ENCODE measurements at regions not wholly inside any gene's neighbourhood (a gene's known extent, or its start where the extent isn't known, plus 50 kb on each side); places are given as distances from the start of the nearest gene placed in this dataset.
A peak's percentile ranks its signal among the peaks of the same experiment; 100 is the strongest.

GRCh38 chr12:3417113-3417512, 73.9 kb upstream of the PRMT8 start:
- TF ChIP-seq CTCF (conservative IDR thresholded peaks at IDR 0.05) = no peak
- Mint-ChIP-seq H3K4me3 (no peak overlapping the region), H3K4me1 (ENCODE audit: unreplicated experiment) (peaks cover 5% of the 10 kb centered on the region), H3K9me3 (no peaks in the 10 kb centered on the region), H3K27ac (no peak overlapping the region), H3K36me3 (no peaks in the 10 kb centered on the region), H3K27me3 (peaks cover 51% of the 10 kb centered on the region)
- DNase-seq (ENCODE audit: extremely low spot score, unreplicated experiment) = no peak

GRCh38 chr12:3417937-3418462, 73.0 kb upstream of the PRMT8 start:
- DNase-seq (ENCODE audit: extremely low spot score, unreplicated experiment) = no peak
- Mint-ChIP-seq H3K4me3 (no peak overlapping the region), H3K27me3 (peaks cover 60% of the 10 kb centered on the region), H3K4me1 (ENCODE audit: unreplicated experiment) (peaks cover 5% of the 10 kb centered on the region), H3K27ac (no peak overlapping the region), H3K36me3 (no peaks in the 10 kb centered on the region), H3K9me3 (no peaks in the 10 kb centered on the region)
- TF ChIP-seq CTCF (conservative IDR thresholded peaks at IDR 0.05) = no peak

GRCh38 chr12:3418609-3419390, 72.2 kb upstream of the PRMT8 start:
- no peak overlapping the region for H3K4me3 Mint-ChIP-seq
- no peaks in the 10 kb centered on the region for H3K9me3 Mint-ChIP-seq
- no peak for TF ChIP-seq CTCF (conservative IDR thresholded peaks at IDR 0.05)
- peaks cover 5% of the 10 kb centered on the region for H3K4me1 Mint-ChIP-seq (ENCODE audit: unreplicated experiment)
- no peak for DNase-seq (ENCODE audit: extremely low spot score, unreplicated experiment)
- peaks cover 65% of the 10 kb centered on the region for H3K27me3 Mint-ChIP-seq
- H3K36me3 Mint-ChIP-seq = no peaks in the 10 kb centered on the region
- peak overlapping the region; percentile 30 for H3K27ac Mint-ChIP-seq

GRCh38 chr12:3419558-3419957, 71.4 kb upstream of the PRMT8 start:
- peaks cover 67% of the 10 kb centered on the region for H3K27me3 Mint-ChIP-seq
- H3K36me3 Mint-ChIP-seq = no peaks in the 10 kb centered on the region
- TF ChIP-seq CTCF (conservative IDR thresholded peaks at IDR 0.05) = no peak
- H3K4me1 Mint-ChIP-seq (ENCODE audit: unreplicated experiment) = peaks cover 5% of the 10 kb centered on the region
- H3K9me3 Mint-ChIP-seq = no peaks in the 10 kb centered on the region
- no peak overlapping the region for H3K27ac Mint-ChIP-seq
- H3K4me3 Mint-ChIP-seq = no peak overlapping the region
- DNase-seq (ENCODE audit: extremely low spot score, unreplicated experiment) = no peak

- H3K4me1 Mint-ChIP-seq (ENCODE audit: unreplicated experiment) = peaks cover 5% of the 10 kb centered on the region
- DNase-seq (ENCODE audit: extremely low spot score, unreplicated experiment) = no peak
- peaks cover 62% of the 10 kb centered on the region for H3K27me3 Mint-ChIP-seq
- no peak overlapping the region for H3K4me3 Mint-ChIP-seq
- H3K36me3 Mint-ChIP-seq = no peaks in the 10 kb centered on the region
- TF ChIP-seq CTCF (conservative IDR thresholded peaks at IDR 0.05) = no peak
- H3K9me3 Mint-ChIP-seq = no peaks in the 10 kb centered on the region
- H3K27ac Mint-ChIP-seq = no peak overlapping the region
These were observed 70.3 kb upstream of the PRMT8 start for GRCh38 chr12:3420693-3421092.

Measured in type B pancreatic cell (in vitro differentiated cells).